ENCODE measurements at regions not wholly inside any gene's neighbourhood (a gene's known extent, or its start where the extent isn't known, plus 50 kb on each side); places are given as distances from the start of the nearest gene placed in this dataset.
A peak's percentile ranks its signal among the peaks of the same experiment; 100 is the strongest.

DNA sequence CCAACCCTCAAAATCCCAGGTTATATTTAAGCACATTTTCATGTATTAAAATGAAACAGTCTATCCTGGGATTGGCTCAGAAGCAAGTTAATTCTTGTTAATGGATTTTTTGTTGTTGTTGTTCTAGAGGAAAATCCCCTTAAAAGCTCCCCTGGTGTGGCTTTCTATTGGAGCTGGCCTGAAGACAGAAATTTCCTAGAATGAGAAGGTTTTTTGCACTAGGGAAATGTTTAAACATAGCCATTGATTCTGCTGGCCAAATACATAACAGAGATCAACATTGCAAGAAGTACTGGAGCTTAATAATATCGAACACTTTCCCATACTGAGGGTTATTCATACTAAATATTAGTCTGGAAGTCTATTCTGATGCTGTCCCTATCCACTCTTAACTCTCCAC, 148.8 kb upstream of the PCDH18 start:
- DNase-seq (ENCODE audit: low read depth) = no peak

DNA sequence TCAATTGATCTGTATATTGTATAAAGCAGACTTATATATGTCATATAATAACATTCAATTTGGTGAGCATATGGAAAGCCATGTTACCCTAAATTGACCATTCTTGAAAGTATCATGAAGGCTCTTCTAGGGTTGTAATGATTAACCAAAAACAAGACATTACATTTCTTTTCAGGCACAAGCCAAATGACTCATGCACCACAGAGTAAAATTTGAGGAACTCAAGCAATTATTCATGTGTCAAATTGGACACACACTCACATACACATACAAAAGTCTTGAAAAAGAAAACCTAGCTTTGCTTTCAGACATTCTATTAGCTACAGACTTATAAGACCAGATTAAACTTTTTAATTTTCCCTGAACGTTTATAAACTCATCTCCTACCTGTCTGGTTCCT, 146.5 kb upstream of the PCDH18 start:
- DNase-seq (ENCODE audit: low read depth) = peak; percentile 27

DNA sequence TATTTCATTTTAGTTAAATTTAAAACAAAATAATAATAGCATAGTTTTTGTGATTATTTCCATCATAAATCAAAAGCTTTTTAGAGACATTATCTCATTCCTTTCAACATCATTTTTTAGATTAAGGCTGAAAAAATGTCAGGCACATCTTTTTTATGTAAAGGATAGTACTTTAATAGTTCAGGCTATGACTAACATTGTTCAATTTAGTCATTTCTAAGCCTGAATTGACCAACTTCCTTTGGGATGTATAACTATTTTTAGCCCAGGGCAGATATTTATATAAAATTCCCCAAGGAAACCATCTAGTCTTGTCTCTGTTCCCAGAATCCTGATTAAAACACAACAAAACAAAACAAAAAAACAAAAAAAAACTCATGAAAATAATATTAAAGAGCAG, 145.6 kb upstream of the PCDH18 start:
- peak; percentile 53 for DNase-seq (ENCODE audit: low read depth)

DNA sequence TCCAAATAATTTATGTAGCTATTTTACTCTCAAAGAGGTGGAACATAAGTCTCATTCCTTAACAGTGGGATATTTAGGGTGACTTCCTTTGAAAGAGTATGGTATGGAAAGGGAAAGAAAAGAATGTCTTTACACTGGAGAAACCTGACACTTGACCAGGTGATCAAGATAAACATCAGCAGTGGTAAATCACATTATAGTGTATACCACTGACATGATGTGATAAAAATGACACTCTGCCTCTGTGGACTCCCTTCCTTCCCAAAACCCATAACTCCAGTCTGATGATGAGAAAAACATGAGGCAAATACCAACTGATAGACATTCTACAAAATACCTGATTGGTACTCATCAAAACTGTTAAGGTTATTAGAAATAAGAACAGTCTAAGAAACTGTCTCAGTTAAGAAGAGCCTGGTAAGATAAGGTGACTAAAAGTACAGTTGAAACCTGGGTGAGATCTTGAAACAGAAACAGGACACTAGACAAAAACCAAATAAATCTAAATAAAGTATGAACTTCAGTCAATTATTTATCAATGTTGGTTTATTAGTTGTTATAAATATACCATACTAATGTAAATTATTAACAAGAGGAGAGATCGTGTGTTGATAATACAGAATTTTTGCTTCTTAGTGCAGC, 144.2 kb upstream of the PCDH18 start:
- DNase-seq (ENCODE audit: low read depth) = no peak

- no peak for DNase-seq (ENCODE audit: low read depth)
These were observed 141.8 kb upstream of the PCDH18 start for GRCh38 chr4:137674066-137674465.

GRCh38 chr4:137668885-137669545, 136.7 kb upstream of the PCDH18 start:
- DNase-seq (ENCODE audit: low read depth) = no peak

DNA sequence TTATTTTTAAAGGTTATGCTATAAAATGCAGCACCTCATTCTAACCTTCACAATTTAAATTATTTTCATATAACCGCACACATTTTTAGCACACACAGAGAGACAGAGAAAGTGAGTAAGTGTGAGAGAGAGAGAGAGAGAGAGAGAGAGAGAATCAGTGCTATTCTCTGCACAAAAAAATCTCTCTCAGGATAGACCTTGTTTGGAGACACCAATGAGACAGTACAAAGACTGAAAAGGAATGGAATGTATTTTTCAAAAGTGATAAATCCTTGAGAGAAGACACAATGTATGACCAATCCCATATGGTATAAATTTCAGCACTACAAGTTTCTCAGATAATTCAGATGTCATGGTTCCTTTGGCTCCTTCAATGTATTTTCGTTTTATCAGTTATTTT, 132.1 kb upstream of the PCDH18 start:
- DNase-seq (ENCODE audit: low read depth) = no peak

DNA sequence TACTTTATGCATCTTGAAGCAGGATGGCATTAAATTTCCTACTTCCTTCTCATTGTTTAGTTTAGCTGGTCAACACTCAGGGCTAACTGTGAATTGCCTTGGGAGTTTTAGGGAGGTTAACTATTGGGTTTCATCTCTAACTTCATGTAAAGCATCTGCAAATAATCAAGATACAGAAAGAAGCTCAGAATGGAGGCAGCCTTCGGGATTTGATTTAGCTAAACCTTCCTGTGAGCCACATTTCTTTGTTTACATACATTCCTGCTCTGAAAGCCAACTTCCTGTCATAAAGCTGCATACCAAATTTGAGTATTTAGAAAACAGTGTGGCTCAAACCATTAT, 131.7 kb upstream of the PCDH18 start:
- DNase-seq (ENCODE audit: low read depth) = peak; percentile 21

- peak; percentile 16 for DNase-seq (ENCODE audit: low read depth)
These were observed 131.2 kb upstream of the PCDH18 start for GRCh38 chr4:137663251-137664045.

DNA sequence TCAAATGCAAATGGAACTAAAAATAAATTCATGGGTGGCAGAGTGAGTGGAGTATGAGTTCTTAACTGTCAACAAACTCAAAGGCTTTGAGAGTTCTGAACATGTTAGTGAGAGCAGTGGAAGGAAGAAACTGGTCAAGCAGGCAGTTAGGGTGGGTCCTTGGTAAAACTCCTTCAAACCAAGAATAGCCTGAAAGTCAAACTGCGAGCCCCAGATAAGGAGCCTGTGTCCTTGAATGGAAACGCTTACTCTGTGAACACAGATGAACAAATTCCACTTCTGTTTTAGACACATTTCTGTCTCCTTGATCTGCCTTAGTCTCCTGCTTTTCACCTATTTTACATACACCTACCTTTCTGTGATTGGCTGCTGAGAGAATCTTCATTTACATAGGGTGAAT, 129.4 kb upstream of the PCDH18 start:
- DNase-seq (ENCODE audit: low read depth) = no peak

- DNase-seq (ENCODE audit: low read depth) = no peak
These were observed 127.9 kb upstream of the PCDH18 start for GRCh38 chr4:137660211-137660610.

DNA sequence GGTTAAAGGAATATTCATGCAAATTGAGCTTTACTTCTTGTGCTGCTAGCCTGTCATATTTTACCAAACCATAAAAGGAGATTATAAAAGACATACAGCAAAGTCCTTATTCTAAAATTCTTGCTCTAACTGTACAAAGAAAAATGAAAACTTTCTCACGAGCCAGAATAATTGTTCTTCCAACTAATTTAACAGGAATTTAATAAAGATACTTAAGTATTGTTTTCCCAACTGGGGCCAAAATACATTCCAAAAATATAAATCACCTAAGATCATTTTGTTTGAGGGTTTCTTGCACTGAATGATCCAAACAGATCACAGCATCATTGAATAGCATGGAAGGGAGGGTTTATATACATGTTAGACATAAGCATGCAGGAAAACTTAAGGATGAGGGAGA, 127.1 kb upstream of the PCDH18 start:
- DNase-seq (ENCODE audit: low read depth) = no peak

DNA sequence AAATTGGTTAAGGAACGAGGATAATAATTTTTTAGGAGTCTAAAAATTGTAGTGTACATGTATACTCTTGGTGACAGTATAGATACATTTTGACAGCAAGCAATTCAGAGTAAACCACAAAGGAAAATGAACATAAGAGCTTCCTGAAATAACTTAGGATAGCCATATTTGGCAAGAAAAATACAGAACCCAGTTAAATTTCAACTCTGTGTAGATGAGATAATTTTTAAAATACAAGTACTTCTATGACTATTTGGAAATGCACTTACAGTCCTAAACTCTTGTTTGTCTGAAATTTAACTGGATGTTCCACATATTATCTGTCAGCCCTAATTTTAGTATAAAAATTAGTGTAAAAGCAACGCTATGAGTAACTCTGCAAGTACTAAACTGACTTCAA, 124.4 kb upstream of the PCDH18 start:
- DNase-seq (ENCODE audit: low read depth) = no peak

DNA sequence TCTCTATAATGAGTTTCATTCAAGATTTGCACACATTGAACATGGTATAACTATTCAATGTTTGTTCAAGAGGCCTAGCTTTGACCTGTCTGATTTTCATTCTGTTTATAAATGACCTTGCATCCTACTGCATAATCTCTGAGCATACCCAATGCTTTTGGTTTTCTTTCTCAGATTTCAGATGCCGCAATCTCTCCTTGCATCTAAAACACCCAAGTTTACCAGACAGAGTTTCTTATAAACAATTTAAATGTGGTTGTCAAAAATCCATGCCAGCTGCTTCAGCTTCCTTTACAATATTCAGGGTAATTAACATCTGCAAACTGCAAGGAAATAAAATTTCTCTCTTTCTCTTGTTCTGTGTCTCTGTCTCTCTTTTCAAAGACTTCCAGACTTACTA, 123.0 kb upstream of the PCDH18 start:
- DNase-seq (ENCODE audit: low read depth) = no peak

GRCh38 chr4:137651128-137651527, 118.8 kb upstream of the PCDH18 start:
- peak; percentile 66 for DNase-seq (ENCODE audit: low read depth)

DNA sequence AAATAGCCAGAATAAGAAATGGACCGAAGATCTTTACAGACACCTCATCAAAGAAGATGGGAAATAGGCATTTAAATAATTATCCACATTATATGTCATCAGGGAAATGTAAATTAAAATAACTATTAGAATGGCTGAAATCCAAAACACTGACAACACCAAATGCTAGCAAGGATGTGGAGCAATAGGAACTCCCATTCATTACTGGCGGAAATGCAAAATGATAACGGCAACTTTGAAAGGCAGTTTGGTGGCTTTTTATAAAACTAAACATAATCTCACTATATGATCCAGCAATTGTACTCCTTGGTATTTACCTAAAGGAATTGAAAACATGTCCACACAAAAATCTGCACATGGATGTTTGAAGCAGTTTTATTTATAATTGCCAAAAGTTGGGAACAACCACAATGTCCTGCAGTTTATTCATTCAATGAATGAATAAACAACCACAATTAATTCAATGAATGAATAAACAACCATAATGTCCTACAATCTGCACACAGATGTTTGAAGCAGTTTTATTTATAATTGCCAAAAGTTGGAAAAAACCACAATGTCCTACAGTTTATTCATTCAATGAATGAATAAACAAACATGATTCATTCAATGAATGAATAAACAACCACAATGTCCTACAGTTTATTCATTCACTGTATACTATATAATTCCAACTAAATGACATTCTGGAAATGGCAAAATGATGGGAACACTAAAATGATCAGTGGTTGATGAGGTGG, 117.6 kb upstream of the PCDH18 start:
- no peak for DNase-seq (ENCODE audit: low read depth)

GRCh38 chr4:137648531-137648930, 116.2 kb upstream of the PCDH18 start:
- no peak for DNase-seq (ENCODE audit: low read depth)

- peak; percentile 55 for DNase-seq (ENCODE audit: low read depth)
These were observed 115.1 kb upstream of the PCDH18 start for GRCh38 chr4:137647375-137647774.

DNA sequence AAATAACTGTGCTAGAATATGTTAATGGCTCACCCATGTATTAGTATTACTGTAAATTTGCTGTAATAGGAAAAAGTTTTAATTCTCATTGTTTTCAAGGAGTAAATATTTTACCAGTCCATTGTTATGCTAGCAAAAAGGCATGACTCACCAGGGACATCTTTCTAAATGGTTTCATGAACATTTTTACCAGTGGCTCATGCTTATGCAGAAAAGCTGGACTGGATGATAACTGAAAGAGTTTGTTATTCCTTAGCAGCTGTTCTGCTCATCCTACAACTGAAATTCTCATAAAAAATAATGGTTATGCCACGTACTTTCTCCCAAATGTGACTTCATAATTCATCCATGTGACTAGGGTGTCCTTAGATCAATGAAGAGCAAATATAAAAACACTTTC, 111.9 kb upstream of the PCDH18 start:
- peak; percentile 66 for DNase-seq (ENCODE audit: low read depth)

- peak; percentile 38 for DNase-seq (ENCODE audit: low read depth)
These were observed 109.2 kb upstream of the PCDH18 start for GRCh38 chr4:137641544-137641943.

DNA sequence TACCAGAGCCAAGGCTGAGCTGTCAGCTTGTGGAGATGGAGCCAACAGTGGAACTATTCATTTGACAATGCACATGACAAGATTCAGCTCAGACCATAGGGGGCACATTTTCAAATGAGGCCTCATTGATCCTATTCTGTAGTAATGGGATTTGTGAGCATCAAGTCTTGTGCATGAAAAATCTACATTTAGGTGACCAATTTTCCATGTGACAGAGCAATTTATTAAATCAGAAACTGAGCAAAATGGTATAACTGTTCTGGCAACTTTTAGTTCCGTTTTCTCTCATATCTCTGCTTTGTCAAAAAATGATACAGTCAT, 108.5 kb upstream of the PCDH18 start:
- DNase-seq (ENCODE audit: low read depth) = no peak
